ENCODE measurements at regions not wholly inside any gene's neighbourhood (a gene's known extent, or its start where the extent isn't known, plus 50 kb on each side); places are given as distances from the start of the nearest gene placed in this dataset.

DNA sequence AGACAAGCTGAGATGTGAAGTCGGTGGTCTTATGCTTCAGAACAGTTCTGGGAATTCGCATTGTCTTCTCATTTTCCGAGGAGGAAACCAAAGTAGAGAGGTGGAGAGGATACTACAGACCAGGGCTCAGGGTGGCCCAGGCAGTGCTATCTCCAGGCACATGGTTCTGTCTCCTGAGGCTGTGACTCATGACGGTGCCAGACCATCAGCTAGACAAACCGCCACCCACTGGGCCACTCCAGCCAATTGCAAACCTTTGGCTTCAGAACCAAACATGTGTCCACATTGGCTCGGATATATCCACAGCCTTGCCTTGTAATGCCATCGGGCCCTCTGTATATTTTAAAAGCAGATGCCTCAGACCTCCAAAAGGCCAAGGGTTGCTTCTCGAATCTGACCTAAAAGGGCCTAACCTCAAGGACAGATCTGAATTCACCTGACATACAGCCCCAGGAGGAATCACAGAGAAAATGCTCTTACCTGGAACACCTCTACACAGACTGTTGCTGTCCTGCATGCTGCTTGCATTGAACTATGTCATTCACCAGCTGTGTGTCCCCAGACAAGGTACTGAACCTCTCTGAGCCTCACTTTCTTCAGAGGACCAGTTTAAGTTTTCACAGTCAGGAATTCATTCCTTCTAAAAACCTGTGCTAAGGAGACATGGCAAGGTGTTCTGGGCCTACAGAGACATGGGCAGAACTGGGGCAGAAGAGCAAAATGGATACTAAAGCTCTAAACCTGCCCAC lies 224.9 kb upstream of the JUN start:
- no peak for DNase-seq

DNA sequence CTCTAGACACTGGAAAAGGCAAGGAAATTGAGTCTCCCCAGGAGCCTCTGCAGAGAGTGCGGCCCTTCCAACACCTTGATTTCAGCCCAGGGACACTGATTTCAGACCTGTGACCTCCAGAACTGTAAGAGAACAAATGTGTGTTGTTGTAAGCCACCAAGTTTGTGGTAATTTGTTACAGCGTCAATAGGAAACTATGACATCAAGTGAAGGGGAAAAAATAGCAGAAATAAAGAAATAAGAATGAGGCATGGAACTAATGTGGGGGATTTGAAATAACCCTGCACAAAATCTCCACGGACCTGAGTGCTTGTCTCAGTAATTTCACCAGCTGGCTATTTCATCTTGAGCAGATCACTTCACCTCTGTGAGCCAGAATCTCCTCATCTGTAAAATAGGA lies 227.8 kb upstream of the JUN start:
- DNase-seq = no peak

DNA sequence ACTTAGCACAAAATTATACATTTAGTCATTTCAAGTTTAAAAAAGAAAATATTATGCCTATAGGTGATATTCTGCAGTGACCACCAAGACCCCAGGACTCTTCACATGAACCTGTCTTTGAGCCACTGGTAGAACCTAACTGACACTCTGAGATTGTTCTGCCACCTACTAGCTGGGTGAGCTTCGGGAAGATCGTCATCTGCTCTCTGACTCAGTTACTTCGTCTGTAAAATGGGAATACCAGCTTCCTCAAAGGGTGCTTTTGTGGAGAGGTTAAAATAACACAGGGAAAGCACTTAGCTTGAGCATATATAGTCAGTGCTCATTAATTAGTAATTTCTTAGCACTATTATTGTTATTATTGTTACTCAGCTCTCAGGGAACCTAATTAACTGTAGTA lies 228.5 kb upstream of the JUN start:
- no peak for DNase-seq

DNA sequence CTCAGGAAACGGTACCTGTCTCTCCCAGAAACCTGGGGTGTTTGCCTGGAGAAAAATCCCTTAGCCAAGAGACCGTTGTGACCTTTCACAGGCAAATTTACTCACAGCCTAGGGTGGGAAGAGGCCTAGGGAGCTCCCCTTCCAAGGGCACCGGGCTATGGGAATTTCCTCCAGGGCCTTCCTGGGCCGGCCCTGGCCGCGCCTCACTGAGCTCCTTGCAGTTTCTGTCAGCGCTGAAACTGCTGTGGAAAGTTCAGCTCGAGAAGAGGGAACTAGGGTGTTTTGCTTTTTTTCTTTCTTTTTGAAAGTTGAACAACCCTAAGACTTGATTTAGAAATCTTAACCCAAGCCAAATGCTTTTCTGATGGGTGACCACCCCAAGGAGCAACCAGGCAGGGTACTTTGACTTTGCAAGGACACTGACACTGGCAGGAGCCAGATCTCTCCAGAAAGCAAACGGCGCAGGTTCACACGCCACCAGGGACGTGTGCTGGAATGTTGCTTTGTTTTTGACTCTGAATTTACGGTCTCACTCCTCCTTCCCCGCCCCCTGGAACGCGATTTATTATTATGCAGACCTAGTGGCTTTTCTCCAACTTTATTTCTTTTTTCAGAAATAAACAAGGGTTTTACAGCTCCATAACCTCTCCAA lies 229.6 kb upstream of the JUN start:
- DNase-seq = peak; percentile 55

DNA sequence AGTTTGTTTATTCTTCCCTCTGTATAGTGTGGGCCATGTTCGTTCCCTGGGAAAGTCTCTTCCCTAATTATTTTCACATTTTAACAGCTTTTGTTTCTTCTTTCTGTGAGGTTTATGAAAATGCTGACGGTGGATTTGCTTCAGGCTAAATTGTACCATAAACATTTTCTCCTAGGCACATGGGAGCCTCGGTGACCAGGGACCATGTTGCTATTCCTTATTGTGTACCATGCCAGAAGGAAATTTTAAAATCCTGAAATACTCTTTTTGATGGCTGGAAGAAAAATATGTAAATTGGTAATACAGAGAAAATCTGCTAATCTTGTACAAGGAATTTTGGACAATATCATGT lies 230.1 kb upstream of the JUN start:
- no peak for DNase-seq

DNA sequence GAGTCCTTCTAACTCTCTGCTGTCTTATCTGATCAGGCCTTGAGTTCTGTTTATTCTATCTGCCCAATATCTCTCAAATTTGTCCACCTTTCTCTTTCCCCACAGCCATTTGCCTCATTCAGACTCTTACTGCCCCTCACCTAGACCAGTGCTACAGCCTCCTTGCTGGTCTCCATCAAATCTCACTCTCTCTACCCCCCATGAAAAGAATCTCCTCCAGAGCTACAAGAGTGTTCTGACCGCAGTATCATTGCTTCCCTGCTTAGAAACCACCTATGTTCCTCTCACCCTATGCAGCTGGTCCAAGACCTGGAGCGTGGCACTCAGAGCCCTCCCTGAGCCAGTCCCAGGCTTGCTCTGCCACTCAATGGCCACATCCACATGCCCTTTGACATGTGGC lies 231.0 kb upstream of the JUN start:
- DNase-seq = no peak

DNA sequence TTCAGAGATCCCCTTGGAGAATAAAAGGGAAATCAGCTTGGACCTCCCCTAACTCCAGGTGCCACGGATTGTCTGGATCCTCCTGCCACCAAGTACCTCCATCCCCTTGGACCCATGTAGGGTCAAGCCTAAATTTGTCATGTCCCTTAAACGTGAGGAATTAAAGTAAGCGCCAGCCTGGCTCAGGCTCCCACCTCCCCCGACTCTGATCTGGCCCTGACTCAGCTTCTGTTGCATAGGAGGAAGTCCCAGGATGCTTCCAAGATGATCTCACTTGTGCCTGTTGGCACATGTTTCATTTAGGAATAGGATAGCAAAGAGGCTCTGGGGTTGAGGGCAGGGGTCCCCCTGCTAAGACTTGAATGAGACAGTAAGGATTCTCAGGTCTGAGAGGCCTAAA lies 231.9 kb upstream of the JUN start:
- no peak for DNase-seq

DNA sequence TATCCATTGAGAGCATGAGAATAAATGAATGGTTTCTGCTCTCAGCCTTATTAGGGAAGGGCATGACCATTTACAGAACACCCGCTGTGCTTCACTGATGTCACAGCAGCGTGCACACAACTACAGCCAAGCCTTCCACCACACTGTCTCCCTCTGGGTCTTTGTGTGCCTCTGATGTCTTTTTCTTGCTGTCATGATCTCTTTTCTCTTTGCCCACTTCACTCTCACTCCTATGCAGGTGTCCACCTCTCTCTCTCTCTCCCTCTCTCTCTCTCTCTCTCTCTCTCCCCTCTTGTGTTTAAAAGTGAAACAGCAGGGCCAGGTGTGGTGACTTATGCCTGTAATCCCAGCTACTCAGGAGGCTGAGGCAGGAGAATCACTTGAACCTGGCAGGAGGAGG lies 232.5 kb upstream of the JUN start:
- no peak for DNase-seq

DNA sequence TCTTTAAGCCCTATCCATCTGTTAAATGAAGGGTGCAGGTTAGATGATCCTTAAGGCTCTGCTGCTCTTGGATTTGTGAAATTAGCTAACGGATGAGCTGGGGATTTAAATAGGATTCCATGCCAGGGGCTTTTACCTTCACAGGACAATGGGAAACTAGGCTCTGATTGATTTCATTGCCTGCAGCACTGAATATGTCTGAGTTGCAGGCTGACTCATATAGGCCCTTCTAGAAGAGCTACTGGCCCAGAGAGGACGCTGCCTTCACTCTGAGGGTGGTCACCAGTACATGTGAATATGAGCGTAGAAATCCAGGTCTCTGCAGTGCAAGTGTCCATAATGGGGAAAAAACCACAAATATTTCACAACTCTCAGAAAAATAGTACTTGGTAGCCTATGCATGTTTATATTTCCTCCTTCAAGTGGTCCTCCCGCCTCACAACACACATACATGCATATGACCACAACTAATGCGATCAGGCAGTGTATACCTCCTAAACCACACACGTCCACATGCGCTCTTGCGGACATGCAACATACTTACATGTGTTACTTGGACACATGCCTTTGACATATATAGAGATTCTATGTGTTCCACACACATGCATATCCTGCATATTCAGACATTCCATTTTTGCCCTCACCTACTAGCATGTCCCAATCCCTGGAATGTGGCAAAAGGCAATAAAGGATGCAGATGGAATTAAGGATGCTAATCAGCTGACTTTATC lies 233.8 kb upstream of the JUN start:
- no peak for DNase-seq

DNA sequence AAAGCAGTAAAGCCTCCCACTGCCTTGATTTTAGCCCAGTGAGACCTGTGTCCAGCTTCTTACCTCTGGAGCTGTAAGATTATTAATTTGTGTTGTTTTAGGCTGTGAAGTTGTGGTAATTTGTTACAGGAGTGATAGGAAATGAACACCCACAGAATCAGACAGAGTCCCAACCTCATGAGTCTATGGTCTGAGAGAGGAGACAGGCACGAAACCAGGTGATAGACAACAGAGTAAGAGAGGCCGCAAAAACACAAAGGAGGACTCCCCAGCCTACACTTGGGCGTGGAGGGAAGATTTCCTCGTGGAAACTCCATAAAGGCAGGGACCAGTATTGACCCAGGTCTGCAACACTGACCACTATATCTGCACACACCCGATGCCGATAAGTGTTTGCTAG lies 234.6 kb upstream of the JUN start:
- no peak for DNase-seq

DNA sequence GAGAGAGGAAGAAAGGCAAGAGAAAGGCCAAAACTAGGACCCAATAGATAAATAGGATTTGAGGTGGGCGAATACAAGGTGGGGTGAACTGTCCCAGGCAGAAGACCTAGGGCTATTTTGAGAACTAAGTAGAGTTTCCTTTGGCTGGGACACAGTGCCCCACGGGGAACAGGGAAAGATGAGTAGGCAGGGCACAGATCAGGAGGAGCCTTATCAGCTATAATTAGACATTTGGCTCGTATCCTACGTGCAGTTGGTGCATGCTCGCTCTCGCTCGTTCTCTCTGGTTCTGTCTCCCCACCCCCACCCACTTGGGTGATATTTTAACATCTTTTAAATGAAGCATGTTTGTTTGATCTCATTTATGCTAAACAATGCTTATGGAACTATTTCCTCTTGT lies 235.0 kb upstream of the JUN start:
- DNase-seq = no peak

DNA sequence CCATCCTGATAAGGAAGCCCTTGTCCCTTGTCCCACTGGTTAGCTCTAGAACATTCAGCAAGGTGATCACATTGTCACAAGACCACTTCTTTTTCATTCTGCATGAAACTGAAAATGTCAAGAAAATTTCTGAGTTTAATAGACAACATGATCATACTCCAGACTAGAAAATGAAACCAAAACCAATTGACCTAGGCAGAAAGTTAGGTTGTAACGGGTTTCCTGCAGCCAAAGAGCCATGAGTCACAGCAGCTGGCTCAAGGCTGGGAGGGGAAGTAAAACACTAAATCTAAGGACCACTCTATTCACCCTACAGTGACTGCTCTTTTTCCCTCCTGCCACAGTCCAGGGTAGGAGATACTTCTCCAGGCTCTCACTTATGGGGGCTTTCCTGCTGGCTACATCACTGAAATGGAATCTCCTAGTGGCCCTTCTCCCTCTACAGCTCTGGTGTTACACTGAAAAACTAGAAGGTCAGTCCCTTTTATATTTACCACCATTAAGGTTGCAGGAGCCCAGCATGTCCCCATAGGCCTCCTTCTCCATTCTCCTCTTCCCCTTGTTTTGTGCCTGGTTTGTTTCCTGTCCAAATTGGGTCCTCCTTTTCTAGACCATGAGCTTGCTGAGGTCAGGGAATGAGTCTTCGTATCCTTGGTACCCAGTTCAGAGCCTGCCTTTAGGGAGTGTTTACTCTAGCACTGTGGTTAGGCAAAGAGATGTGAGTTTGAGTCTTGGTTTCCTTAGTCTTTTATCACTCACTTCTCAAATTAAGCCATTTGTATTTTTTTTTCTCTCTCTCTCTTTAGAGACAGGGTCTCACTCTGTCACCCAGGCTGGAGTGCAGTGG lies 236.5 kb upstream of the JUN start:
- DNase-seq = no peak

DNA sequence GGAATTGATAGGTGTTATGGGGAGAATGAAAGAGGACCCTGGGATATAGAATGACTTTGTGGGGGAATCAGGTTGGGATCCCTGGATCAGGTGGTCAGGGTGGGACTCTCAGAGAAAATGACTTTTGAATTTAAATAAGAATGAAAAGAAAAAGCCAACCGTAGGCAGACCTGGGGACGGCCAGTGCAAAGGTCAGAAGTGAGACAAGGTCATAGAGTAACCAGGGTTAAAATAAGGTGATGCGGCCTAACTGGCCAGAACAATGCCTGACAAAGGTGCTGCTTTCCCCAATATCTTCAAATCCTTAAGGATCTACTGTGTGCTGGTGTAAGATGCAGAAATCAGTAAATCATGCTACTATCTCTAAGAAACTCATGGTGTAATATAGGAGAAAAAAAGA lies 238.4 kb upstream of the JUN start:
- no peak for DNase-seq

DNA sequence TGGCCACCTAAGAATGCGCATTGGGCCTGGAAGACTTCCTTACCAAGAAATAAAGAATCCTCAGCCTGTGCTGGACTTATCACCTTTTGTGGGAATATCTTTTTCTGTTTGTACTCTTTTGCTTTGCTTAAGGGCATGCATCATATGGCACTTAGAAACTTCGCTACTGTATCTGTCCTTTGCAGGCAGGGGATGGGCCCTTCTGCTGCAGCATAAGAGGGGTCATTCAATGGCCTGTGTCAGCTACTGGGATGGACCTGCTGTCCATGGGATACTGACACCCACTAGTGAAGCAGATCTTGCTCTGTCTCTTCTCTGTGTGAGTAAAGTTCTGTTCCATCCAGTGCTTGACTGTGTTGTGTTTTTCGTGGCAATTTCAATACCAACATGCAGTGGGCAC lies 239.0 kb upstream of the JUN start:
- DNase-seq = no peak

DNA sequence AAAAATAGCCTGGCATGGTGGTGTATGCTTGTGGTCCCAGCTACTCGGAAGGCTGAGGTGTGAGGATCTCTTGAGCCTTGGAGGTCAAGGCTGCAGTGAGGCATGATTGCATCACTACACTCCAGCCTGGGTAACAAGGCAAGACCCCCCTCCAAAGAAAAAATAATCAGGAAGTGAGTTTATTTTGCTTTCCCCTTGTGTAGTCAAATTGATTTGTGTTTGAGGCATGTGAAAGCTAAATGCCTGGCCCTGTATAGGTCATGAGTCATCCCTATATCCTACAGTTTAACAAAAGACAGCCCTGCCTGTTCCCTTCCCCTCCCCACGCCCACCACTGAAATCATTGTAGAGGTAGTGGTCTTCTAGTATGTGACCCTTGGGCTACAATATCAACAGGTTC lies 241.4 kb upstream of the JUN start:
- DNase-seq = no peak

DNA sequence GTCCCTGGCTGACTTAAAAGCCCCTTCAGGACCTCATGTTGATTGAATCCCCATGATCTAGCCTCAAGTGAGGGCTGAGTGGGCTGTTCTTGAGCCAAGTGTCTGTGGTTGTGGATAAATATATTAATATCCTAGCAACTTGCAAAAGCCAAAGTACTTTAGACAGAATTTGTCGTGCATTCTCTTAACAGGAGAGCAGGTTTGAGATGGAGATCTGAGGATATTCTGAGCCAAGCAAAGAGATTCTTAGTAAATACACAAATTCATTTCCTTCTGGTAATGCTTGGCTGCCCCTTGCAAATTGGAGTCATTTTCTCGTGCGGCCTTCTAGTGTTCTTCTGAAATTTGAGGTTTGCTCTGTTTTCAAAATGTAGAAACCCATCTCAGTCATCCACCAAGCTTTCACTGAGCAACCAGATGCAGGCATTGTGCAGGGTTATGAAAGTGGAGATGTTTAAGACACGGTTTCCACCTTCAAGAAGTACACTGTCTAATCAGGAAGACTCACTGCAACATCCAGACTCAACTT lies 242.1 kb upstream of the JUN start:
- no peak for DNase-seq

DNA sequence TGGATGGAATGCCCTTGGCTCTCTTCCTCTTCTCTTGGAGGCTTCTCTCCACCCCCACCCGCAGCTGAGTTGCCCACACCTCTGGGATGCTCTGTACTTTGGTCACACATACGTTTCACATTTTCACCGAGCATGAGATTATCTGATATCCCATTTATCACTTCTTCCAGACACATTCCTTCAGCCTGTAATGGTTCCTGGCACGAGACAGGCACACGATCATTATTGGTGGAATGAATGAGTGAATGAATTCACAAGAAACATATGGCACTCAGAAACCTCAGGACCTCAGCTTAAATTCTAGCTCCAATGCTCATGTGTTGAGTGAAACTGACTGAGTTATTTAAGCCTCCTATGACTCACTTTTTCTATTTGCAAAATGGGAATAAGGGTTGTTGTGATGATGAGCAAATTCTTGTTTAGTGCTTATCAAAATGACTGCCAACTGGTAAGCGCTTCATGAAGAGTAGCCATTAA lies 242.7 kb upstream of the JUN start:
- no peak for DNase-seq

DNA sequence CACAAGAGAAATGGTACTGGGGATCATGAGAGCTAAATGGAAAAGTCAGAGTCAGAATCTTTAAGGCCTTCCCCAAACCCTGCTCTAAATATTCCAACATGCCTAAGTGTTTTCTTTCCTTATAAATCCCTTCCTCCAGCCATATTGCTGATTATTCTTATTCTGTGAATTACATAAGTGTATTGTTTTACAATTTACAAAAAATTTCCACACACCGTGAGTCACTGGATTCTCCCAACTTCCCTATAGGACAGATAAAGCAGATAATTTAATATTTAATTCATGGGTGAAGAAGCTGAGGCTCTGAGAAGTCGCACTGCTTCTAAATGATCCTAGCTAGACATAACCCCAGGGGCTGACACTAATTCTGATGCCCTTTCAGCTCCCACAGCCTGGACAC lies 243.3 kb upstream of the JUN start:
- DNase-seq = no peak

DNA sequence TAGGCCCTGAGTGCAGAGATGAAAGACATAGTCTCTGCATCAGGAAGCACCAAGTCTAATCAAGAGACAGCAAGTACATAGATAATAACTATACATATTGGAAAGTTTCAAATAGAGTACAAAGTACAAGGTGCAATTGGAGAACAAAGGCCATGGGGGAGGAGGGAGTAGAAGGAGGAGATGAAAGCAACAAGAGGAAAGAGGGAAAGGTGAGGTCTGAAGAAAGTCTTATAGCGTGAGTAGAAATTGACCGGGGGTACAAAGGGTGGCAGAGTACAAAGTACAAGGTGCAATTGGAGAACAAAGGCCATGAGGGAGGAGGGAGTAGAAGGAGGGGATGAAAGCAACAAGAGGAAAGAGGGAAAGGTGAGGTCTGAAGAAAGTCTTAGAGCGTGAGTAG lies 244.2 kb upstream of the JUN start:
- no peak for DNase-seq

DNA sequence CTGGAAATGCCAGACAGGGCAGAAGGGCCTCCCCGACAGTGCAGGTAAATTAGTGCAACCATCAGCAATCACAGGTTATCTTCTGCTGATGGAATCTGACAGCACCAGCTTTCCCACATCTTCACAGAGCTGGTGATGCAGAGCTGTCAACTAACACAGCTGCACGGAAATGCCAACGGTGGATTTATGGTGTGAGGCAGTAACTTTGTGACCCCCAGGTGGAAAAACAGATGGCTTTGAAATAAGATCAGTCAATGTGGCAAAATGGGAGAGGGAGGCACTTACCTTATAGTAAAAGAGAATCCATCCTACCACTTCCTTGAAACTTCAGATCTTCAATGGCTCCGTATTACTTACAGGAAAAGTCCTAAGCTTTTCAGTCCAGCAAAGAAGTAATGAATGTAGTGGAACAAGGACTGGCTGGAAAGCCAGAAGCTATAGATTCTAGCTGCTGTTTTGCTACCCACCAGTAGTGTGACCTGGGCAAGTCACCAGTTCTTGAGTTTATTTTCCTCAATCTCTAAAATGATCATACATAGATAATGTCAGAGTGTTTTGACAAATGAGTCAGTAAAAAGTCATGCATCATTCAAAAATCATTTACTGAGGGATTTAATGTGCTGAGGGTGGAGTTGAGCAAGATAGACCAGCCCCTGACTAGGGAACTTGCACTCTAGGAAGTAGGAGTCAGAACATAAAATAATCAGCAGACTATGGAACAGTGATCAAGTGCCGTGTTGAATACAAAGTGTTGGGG lies 245.7 kb upstream of the JUN start:
- DNase-seq = no peak

DNA sequence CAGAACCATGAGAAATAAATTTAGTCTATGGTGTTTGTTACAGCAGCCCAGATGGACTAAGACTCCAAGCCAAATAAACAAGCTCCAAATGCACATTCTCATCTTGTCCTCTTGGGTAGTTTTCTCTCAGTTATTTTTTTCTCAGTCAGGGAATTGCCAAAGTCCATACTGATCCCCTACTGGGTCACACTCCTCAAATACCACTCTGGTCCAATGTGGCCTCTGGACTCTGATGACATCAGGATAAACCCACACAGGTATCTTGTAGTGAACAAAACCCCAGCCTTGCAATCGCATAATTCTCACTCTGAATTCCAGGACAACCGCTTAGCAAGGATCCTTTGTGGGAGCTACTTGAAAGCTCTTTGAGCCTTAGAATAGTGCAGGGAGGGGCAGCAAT lies 248.4 kb upstream of the JUN start:
- DNase-seq = no peak

DNA sequence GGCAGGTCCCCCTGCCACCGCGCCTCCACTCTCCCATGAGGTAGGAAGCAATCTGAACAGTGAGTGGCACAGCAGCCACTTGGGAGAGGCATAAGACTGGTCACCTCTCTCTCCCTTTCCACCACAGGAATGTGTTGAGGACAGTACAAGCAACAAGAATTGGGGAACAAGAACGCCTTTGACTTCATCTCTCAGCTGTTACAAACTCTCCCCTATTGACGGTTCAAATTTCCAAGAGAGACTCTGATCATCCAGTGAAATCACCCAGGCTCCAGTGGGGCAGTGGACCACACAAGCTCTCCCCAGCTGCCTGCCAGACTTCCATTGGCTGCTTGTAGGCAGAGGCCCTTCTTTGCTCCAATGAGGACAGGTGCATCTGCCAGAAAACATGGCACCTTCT lies 249.9 kb upstream of the JUN start:
- no peak for DNase-seq
